ENCODE measurements at regions not wholly inside any gene's neighbourhood (a gene's known extent, or its start where the extent isn't known, plus 50 kb on each side); places are given as distances from the start of the nearest gene placed in this dataset.

DNA sequence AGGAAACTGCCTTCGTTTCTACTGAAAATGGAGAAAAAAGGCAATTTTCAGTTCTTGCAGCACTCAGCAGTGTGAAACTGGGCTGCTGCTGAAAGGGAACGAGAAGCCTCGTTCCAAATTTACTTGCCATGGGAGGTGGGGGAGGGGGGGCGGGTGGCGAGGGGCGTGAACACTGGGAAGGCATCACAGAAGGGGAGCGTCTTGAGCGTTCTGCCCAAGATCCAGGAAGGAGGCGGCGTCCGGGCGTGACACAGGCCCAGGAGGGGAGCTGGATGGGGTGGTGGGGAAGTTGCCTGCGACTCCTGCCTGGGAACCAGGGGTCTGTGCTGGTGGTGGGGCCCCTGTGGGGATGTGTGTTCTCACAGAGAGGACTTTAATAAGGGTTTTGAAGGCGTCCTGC lies 213.5 kb downstream of the CTTN start:
- Histone ChIP-seq H3K27ac (ENCODE audit: insufficient read depth, low read length) (no peak overlapping the region), H3K27me3 (ENCODE audit: control insufficient read depth, insufficient read depth, low read length) (no peaks in the 10 kb centered on the region), H3K9me3 (ENCODE audit: control insufficient read depth, insufficient read depth, low read depth, low read length) (no peaks in the 10 kb centered on the region), H3K9ac (ENCODE audit: insufficient read depth, low read length) (no peak overlapping the region), H4K20me1 (ENCODE audit: control insufficient read depth, extremely low read depth, insufficient read depth, low read length) (no peaks in the 10 kb centered on the region), H3K4me2 (ENCODE audit: extremely low read depth, insufficient read depth, low read length) (no peak overlapping the region), H3K4me3 (replicated peaks in 1 of 4; ENCODE audit: control extremely low read depth in 1 of 4, insufficient read depth in 1 of 4, low read depth in 3 of 4, low read length in 4 of 4) (no peak overlapping the region), H2AFZ (ENCODE audit: low read length) (no peak overlapping the region), H3K36me3 (ENCODE audit: control insufficient read depth, insufficient read depth, low read length) (no peaks in the 10 kb centered on the region), H3K4me1 (ENCODE audit: control insufficient read depth, extremely low read depth, insufficient read depth, low read length) (no peaks in the 10 kb centered on the region), H3K79me2 (ENCODE audit: control insufficient read depth, insufficient read depth, low read length) (no peaks in the 10 kb centered on the region)
- TF ChIP-seq, protein P1, sequence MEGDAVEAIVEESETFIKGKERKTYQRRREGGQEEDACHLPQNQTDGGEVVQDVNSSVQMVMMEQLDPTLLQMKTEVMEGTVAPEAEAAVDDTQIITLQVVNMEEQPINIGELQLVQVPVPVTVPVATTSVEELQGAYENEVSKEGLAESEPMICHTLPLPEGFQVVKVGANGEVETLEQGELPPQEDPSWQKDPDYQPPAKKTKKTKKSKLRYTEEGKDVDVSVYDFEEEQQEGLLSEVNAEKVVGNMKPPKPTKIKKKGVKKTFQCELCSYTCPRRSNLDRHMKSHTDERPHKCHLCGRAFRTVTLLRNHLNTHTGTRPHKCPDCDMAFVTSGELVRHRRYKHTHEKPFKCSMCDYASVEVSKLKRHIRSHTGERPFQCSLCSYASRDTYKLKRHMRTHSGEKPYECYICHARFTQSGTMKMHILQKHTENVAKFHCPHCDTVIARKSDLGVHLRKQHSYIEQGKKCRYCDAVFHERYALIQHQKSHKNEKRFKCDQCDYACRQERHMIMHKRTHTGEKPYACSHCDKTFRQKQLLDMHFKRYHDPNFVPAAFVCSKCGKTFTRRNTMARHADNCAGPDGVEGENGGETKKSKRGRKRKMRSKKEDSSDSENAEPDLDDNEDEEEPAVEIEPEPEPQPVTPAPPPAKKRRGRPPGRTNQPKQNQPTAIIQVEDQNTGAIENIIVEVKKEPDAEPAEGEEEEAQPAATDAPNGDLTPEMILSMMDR (conservative IDR thresholded peaks at IDR 0.05 in 1 of 2, IDR thresholded peaks at IDR 0.05 in 1 of 2; ENCODE audit: low read depth in 1 of 2, low read length in 2 of 2), result no peak
- no peak for TF ChIP-seq EZH2 (IDR thresholded peaks at IDR 0.05; ENCODE audit: low read length, missing control alignments)
- no peak for DNase-seq (ENCODE audit: low read depth in 2 of 2)

- H3K4me3 ChIP-seq (replicated peaks in 1 of 4; ENCODE audit: control extremely low read depth in 1 of 4, insufficient read depth in 1 of 4, low read depth in 3 of 4, low read length in 4 of 4), result no peak overlapping the region
- no peaks in the 10 kb centered on the region for H3K79me2 ChIP-seq (ENCODE audit: control insufficient read depth, insufficient read depth, low read length)
- H4K20me1 ChIP-seq (ENCODE audit: control insufficient read depth, extremely low read depth, insufficient read depth, low read length), result no peaks in the 10 kb centered on the region
- no peaks in the 10 kb centered on the region for H3K9me3 ChIP-seq (ENCODE audit: control insufficient read depth, insufficient read depth, low read depth, low read length)
- no peaks in the 10 kb centered on the region for H3K4me1 ChIP-seq (ENCODE audit: control insufficient read depth, extremely low read depth, insufficient read depth, low read length)
- H3K36me3 ChIP-seq (ENCODE audit: control insufficient read depth, insufficient read depth, low read length), result no peaks in the 10 kb centered on the region
- TF ChIP-seq, protein P1 (conservative IDR thresholded peaks at IDR 0.05 in 1 of 2, IDR thresholded peaks at IDR 0.05 in 1 of 2; ENCODE audit: low read depth in 1 of 2, low read length in 2 of 2), result no peak
- no peak for TF ChIP-seq EZH2 (IDR thresholded peaks at IDR 0.05; ENCODE audit: low read length, missing control alignments)
- no peak overlapping the region for H3K9ac ChIP-seq (ENCODE audit: insufficient read depth, low read length)
- no peaks in the 10 kb centered on the region for H3K27me3 ChIP-seq (ENCODE audit: control insufficient read depth, insufficient read depth, low read length)
- no peak overlapping the region for H3K27ac ChIP-seq (ENCODE audit: insufficient read depth, low read length)
- H3K4me2 ChIP-seq (ENCODE audit: extremely low read depth, insufficient read depth, low read length), result no peak overlapping the region
- no peak for DNase-seq (ENCODE audit: low read depth in 2 of 2)
- H2AFZ ChIP-seq (ENCODE audit: low read length), result no peak overlapping the region
Measured at GRCh38 chr11:70612459-70613141, 214.3 kb downstream of the CTTN start.

DNA sequence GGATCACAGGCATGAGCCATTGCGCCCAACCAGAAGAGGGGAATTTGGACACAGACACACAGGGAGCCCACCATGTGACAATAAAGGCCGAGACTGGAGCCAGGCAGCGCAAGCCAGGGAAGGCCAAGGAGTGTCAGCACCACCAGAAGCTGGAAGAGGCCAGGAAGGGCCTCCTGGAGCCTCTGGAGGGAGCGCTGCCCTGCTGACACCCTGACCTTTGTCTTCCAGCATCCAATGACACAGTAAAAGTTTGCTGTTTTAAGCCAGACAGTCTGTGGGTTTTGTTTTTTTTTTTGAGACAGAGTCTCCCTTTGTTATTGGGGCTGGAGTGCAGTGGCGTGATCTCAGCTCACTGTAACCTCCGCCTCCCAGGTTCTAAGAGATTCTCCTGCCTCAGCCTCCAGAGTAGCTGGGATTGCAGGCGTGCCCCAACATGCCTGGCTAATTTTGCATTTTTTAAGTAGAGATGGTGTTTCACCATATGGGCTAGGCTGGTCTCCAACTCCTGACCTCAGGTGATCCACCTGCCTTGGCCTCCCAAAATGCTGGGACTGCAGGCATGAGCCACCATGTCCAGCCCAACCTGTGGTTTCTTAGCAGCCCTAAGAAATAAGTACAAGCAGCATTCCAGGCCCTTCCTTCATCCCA lies 215.8 kb downstream of the CTTN start:
- H3K4me3 ChIP-seq (replicated peaks in 1 of 4; ENCODE audit: control extremely low read depth in 1 of 4, insufficient read depth in 1 of 4, low read depth in 3 of 4, low read length in 4 of 4), result no peak overlapping the region
- no peaks in the 10 kb centered on the region for H3K9me3 ChIP-seq (ENCODE audit: control insufficient read depth, insufficient read depth, low read depth, low read length)
- no peaks in the 10 kb centered on the region for H3K27me3 ChIP-seq (ENCODE audit: control insufficient read depth, insufficient read depth, low read length)
- no peak overlapping the region for H3K27ac ChIP-seq (ENCODE audit: insufficient read depth, low read length)
- TF ChIP-seq EZH2 (IDR thresholded peaks at IDR 0.05; ENCODE audit: low read length, missing control alignments), result no peak
- TF ChIP-seq, protein P1 (conservative IDR thresholded peaks at IDR 0.05 in 1 of 2, IDR thresholded peaks at IDR 0.05 in 1 of 2; ENCODE audit: low read depth in 1 of 2, low read length in 2 of 2), result no peak
- no peak for DNase-seq (ENCODE audit: low read depth in 2 of 2)
- H4K20me1 ChIP-seq (ENCODE audit: control insufficient read depth, extremely low read depth, insufficient read depth, low read length), result no peaks in the 10 kb centered on the region
- no peaks in the 10 kb centered on the region for H3K36me3 ChIP-seq (ENCODE audit: control insufficient read depth, insufficient read depth, low read length)
- no peaks in the 10 kb centered on the region for H3K4me1 ChIP-seq (ENCODE audit: control insufficient read depth, extremely low read depth, insufficient read depth, low read length)
- no peaks in the 10 kb centered on the region for H3K79me2 ChIP-seq (ENCODE audit: control insufficient read depth, insufficient read depth, low read length)
- no peak overlapping the region for H3K4me2 ChIP-seq (ENCODE audit: extremely low read depth, insufficient read depth, low read length)
- no peak overlapping the region for H3K9ac ChIP-seq (ENCODE audit: insufficient read depth, low read length)
- H2AFZ ChIP-seq (ENCODE audit: low read length), result no peak overlapping the region
